Daoy (cell line): ENCODE measurements at regions not wholly inside any gene's neighbourhood (a gene's known extent, or its start where the extent isn't known, plus 50 kb on each side); places are given as distances from the start of the nearest gene placed in this dataset.
"Not testable (repeated sequence)": the region's sequence is repeated elsewhere in the genome, so short reads cannot be mapped to it uniquely, and the experiment has no call there.

ENCODE experiments used
- DNase-seq: peaks from one replicate; pipeline ENCODE4 v3.0.0-alpha.2; 2015; ENCODE audit warnings: low read depth

- DNase-seq: no peak
These were observed 399.5 kb downstream of the BUD13 start for GRCh38 chr11:116373104-116373944.

DNA sequence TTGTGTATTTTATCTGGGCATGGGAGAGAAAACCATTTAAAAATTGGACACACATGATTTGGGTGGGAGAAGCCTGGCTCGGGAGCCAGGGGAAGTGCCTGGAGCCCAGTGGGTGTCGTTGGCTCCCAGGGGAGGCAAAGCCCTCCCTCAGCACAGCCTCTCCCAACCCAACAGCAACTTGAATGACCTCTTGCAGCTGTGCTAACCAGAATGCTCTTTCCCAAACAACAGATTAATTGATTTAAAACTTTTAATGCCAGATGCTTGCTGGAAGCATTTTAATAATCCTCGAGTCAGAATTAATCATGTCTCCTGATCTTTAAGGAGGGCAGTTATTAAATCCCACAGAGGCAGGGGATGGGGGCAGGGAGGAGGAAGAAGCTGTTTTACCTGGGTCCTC lies 401.6 kb downstream of the BUD13 start:
- no peak for DNase-seq

DNA sequence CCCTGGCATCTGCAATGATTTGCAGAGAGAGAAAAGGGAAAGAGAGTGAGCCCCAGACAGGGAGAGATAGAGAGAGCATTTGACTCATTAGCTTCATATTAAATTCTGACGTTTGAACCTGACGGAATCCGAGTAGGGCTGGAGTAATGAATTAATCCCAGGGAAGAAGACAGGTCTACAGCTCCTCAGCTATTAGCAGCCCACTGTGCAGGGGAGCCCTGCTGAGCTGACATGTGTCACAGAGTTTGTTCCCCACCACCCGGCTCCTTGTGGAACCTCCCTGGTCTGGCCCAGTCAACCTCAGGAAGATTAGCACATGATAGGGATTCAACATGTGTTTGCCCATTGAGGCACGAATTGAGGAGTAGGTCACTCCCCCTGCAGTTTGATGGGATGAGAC lies 404.0 kb downstream of the BUD13 start:
- no peak for DNase-seq

DNA sequence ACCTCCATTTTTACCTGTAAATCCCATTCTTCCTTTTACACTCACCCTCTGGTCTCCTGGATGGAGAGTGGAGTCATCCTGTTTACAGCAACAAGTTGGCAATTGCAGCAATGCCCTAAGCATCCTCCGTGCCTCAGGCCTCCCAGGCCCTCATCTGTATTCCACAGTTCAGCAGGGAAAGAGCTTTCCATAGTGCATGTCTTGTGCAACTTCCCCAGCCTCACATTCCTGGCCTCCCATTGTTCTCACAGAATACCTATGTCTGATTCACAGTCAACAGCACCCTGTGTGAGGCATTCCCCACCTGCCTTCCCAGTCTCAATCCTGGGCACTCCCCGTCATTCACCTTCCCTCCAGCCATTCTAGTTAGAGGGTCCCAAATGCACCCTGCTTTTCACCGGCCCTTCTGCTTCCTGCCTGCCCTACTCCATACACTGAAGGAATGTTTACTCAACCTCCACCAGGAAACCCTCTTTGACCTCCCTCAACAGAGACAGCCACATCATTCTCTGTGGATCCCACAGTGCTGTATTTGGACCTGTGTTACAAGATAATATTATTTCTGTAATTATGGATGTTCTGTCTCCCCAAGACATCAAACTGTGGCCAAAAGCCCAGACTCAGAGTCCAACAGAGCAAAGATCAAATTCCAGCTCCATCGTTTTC lies 405.7 kb downstream of the BUD13 start:
- peak; percentile 39 for DNase-seq

DNA sequence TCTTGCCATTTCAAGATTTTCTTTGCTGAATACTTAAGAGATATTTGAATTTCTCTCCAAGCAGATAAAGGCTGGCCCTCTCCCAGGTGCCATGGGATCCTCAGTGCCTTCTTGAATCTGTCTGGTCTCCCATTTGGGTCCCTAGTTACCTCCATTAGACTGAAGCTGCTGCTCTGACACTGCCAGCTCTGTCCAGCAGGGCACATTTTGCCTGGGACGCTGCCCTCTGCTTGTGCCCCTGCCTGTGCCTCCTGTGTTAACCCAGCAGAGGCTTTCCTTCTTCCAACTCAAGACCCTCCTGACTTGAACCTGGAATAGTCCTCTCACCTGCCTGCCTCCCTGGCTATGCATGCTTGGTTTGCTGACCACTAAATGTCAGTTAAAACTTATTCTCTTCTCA lies 406.3 kb downstream of the BUD13 start:
- DNase-seq: no peak

GRCh38 chr11:116364925-116365324 lies 407.9 kb downstream of the BUD13 start:
- DNase-seq: not testable (repeated sequence)

GRCh38 chr11:116364348-116364747 lies 408.4 kb downstream of the BUD13 start:
- DNase-seq: no peak

GRCh38 chr11:116360221-116360941 lies 412.4 kb downstream of the BUD13 start:
- no peak for DNase-seq

DNA sequence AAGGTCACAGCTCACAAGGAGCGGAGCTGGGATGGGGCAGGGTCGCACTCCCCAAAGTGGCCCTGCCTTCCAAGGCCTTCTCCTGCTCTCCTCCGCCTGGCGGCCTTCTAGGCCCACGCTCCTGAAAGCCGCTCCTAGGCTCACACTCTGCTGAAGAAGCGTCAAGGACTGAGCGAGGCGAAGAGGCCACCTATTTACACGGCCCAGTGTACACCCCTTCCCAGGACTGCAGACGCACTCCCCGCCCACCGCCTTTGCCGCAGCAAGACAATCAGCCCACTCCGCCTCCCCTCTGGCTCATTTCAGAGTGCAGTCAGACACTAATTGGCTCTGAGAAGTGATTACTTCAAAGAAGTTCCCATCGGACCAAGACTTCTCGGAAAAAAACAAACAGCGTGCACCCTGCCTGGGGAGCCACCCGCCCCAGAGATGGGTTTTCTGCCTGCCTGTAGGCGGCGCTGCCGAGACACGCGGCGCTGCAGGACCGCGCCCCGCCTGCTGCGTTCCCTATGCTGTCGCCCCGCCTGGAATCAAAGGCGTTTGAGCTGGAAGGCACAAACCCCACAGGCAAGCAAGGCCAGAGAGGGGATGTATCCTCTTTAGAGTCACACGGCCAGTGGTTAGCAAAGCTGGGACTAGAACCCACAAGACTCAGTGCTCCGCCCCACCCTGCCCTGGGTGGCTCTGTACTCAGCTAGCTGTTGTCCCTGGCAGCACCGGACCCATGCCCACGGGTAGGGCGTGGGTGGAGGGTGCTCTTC lies 414.8 kb downstream of the BUD13 start:
- peak; percentile 60 for DNase-seq

DNA sequence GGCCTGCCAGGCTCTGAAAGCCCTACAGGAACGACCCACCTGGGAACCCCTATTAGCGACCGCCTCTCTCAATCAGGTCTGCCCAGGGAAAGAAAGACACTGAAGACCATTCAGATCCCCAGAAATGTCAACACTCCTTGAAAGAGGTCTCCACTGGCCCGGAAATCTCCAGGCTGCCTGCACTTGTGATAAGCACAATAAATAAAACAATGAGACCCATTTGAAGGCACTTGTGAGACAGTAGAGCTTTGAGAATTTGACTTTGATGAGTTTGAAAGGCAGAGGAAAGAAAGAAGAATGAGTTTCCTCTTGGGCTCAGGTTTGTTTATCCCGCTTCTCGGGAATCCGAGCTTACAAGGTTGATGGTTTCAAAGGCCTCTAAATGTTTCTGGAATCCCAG lies 416.3 kb downstream of the BUD13 start:
- no peak for DNase-seq

DNA sequence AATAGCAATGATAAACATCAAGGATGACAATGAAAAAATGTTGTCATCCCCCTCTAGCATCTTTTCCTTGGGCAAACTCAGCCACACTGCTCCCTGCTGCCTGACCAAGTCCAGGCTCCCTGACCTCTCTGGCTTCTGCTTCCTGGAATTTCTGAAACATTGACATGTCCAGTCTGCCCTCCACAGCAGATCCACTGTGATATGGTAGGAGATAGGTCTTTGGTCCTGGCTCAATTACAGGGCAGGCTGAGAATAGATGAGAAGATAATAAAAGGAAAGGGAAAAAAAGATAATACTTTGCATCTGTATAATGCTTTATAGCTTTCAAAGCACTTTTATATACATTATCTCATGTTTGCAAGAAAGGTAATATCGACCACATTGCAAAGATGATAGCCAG lies 417.7 kb downstream of the BUD13 start:
- DNase-seq: no peak

DNA sequence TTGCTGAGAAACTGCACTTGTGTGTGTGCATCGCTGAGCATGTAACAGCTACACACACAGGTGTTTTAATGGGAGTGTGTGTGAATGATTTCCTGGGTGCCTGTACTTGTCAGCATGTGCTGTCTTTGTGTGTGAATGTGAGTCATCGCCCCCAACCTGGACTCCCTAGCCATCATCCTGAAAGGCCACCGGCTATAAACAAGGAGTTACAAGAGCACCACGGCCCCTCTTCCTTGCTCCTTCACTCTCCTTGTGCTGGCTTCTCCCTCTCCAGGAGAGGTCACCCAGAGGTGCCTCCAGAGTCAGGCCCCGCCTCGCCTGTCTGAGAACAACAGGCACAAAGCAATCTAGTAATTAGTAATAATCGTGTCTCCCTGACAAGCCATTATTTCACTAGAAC lies 419.2 kb downstream of the BUD13 start:
- peak; percentile 15 for DNase-seq

DNA sequence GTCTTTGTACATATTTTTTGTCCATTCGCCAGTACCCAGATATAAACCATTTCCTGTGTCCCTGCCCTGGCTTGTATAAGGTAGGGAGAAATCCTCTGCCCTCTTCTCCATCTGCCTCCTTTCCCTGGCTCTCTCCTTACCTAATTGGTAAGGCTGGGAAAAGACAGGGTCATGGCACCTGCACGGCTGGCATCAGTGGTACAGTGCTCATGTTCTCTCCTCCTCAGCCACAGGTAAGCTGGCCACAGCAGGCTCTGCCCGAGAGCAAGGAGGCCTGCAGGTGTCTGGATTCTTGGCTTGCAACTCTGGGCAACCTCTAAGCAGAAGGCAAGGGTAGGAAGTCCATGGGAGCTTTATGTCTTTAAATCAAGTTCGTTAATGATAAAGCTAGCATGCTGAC lies 419.9 kb downstream of the BUD13 start:
- no peak for DNase-seq

DNA sequence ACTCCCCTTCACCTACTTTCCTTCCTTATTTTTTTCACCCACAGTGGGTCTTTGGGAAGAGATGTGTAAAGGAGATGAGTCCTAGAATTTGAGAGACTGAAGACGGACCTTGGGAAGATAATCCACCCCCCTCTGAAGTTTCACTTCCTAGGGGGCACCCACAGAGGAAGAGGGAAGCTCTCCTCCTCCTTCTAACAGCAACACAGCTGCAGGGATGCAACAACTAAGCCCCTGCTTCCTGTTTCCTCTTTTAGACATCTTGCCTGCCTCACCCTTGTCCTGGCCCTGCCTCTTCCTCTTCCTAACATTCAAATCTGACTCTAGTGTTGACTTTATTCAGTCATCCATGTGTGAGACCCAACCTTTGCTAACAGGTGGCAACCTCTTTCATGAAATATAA lies 424.6 kb downstream of the BUD13 start:
- no peak for DNase-seq

DNA sequence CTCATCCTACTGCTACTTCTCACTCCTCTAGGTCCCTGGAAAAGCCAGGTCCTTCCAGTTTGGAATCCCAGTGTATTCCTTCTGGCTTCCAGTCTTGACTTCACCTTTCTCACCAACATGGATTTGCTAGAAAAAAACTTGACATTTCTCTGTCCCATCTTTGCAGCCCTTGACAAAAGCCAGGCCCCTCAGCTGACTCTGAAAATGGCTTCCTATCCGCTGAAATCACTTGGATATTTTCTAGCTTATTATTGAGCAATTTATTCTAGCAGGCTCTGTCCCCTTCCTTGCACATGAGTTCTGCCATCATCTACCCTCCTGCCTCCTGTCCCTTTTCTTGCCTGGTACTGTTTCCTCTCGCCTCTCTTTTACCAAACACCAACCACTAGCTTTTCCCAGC lies 427.2 kb downstream of the BUD13 start:
- DNase-seq: no peak

GRCh38 chr11:116344601-116345000 lies 428.2 kb downstream of the BUD13 start:
- DNase-seq: no peak

DNA sequence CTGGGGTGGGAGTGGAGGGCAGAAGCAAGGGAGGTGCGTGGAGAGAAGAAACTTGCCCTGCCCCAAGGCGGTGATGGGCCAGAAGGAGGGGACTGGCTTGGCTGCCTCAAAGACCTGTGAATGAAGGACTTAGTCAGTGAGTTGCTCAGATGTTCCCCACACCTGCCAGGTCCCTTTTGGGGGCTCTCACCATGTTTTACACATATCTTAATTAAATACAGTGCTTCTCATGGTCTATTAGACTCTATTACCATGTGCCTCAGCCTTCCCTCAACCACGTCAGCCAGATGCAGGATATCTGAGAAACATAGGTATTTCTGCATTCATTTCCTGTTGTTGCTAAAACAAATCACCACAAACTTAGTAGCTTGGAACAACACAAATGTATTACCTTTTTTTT lies 429.5 kb downstream of the BUD13 start:
- DNase-seq: no peak

GRCh38 chr11:116342148-116342547 lies 430.6 kb downstream of the BUD13 start:
- no peak for DNase-seq

DNA sequence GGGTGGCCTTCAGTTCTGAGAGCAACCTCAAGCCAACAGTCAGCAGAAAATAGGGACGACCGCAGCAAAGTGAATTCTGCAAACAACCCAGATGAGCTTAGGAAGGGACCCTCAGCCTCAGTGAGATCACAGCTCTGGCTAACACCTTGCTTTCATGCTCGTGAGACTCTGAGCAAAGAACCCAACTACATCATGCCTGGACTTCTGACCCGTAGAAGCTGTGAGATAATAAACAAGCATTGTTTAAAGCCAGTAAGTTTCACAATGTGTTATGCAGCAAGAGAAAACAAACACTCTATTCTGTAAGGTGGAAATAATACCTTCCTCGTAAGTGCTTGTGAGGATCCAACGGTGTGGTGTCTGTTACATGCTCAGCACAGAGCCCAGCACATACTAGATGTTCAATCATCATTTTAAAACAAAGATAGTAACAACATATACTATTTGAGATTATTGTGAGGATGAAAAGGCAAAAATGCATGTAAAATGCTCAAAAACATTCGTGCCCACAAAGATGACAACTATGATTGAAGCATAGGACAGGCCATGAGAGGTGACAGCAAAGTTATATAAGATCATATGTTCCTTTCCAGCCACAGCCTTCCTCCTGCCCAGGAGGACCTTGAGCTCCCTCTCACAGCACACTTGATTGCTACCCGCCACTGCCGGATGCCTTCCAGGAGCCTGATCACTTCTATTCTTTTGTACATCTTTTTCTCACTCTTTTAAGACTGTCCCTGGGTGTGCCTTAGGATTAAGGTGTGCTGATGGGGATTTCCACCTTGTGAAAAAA lies 433.3 kb downstream of the BUD13 start:
- DNase-seq: no peak

DNA sequence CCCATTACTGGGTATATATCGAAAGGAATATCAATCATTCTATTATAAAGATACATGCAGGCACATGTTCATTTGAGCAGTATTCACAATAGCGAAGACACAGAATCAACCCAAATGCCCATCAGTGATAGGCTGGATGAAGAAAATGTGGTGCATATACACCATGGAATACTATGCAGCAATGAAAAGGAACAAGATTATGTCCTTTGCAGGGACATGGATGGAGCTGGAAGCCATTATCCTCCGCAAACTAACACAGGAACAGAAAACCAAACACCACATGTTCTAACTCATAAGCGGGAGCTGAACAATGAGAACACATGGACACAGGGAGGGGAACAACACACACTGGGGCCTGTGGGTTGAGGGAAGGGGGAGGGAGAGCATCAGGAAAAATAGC lies 434.3 kb downstream of the BUD13 start:
- DNase-seq: not testable (repeated sequence)

- no peak for DNase-seq
These were observed 436.2 kb downstream of the BUD13 start for GRCh38 chr11:116336540-116336939.
